SK-N-SH (cell line): ENCODE measurements at regions not wholly inside any gene's neighbourhood (a gene's known extent, or its start where the extent isn't known, plus 50 kb on each side); places are given as distances from the start of the nearest gene placed in this dataset.

Experiments used
- CTCF ChIA-PET: fragments of 300-600, 350-600 bp; formaldehyde crosslinking; extraction: SDS; loops from one replicate; lab custom pipeline; 2021; lab: Yijun Ruan, JAX
- POLR2A ChIA-PET: fragments of 350-600 bp; sonication (Branson Sonifier 250); formaldehyde crosslinking; extraction: SDS; loops from one replicate; lab custom pipeline; 2020; ENCODE audit warnings: antibody characterized with exemption, inconsistent platforms; lab: Yijun Ruan, JAX
- DNase-seq: peaks from one replicate; pipeline ENCODE4 v3.0.0; 2012
- H2AFZ ChIP-seq: fragments of 200-600 bp; sonication (generic); 2 replicates; pipeline ENCODE4 v1.8.1; 2016; ENCODE audit warnings: antibody characterized with exemption, mild to moderate bottlenecking, low read depth
- H3F3A ChIP-seq: fragments of 200-600 bp; sonication (generic); replicated peaks from 2 replicates; pipeline ENCODE3; 2016; ENCODE audit warnings: antibody characterized with exemption, mild to moderate bottlenecking; ENCODE audit not compliant: insufficient read depth
- H3K27ac ChIP-seq, 2 experiments: fragments of 200-500 bp in 1 of 2; fragments of 200-600 bp in 1 of 2; sonication (Bioruptor generic) in 1 of 2; sonication (generic), shearing (Covaris generic) in 1 of 2; 2 replicates each; pipeline versions ENCODE4 v1.5.1 to v1.6.1; 2014 to 2016; ENCODE audit warnings: low read depth in 2 of 2, inconsistent platforms in 1 of 2, low read length in 1 of 2, mild to moderate bottlenecking in 1 of 2, mixed read lengths in 1 of 2
- H3K27me3 ChIP-seq: fragments of 200-600 bp; sonication (generic), shearing (Covaris generic); 2 replicates; pipeline ENCODE4 v1.6.1; 2016; ENCODE audit warnings: mixed run types; ENCODE audit not compliant: insufficient read depth
- H3K36me3 ChIP-seq, 2 experiments: fragments of 200-500 bp in 1 of 2; fragments of 200-600 bp in 1 of 2; sonication (Bioruptor generic) in 1 of 2; sonication (generic) in 1 of 2; replicated peaks in 1 of 2; 2 replicates each; pipeline versions ENCODE3 to v1.5.1; 2014 to 2016; ENCODE audit warnings: low read length in 1 of 2, mild to moderate bottlenecking in 1 of 2; ENCODE audit not compliant: insufficient read depth in 2 of 2, control insufficient read depth in 1 of 2
- H3K4me1 ChIP-seq, 2 experiments: fragments of 200-500 bp in 1 of 2; fragments of 200-600 bp in 1 of 2; sonication (Bioruptor generic) in 1 of 2; sonication (generic), shearing (Covaris generic) in 1 of 2; 2 replicates each; pipeline versions ENCODE4 v1.5.1 to v1.6.1; 2014 to 2016; ENCODE audit warnings: low read depth in 1 of 2, low read length in 1 of 2, mixed run types in 1 of 2; ENCODE audit not compliant: insufficient read depth in 2 of 2, control insufficient read depth in 1 of 2
- H3K4me2 ChIP-seq: fragments of 200-600 bp; sonication (generic), shearing (Covaris generic); 2 replicates; pipeline ENCODE4 v1.6.1; 2017; ENCODE audit warnings: mixed run types
- H3K4me3 ChIP-seq, 2 experiments: fragments of 200-500 bp in 1 of 2; fragments of 200-600 bp in 1 of 2; sonication (Bioruptor generic) in 1 of 2; sonication (generic), shearing (Covaris generic) in 1 of 2; 2 replicates each; pipeline versions ENCODE4 v1.5.1 to v1.8.1; 2014 to 2016; ENCODE audit warnings: low read depth in 2 of 2, inconsistent platforms in 1 of 2, low read length in 1 of 2, mild to moderate bottlenecking in 1 of 2, mixed read lengths in 1 of 2, moderate library complexity in 1 of 2
- H3K79me2 ChIP-seq: fragments of 200-600 bp; sonication (generic); 2 replicates; pipeline ENCODE4 v1.8.1; 2017; ENCODE audit warnings: mild to moderate bottlenecking; ENCODE audit not compliant: insufficient read depth
- H3K9ac ChIP-seq: fragments of 200-600 bp; sonication (generic); 2 replicates; pipeline ENCODE4 v1.6.1; 2017; ENCODE audit warnings: mixed run types
- H3K9me2 ChIP-seq: fragments of 200-600 bp; sonication (generic); 2 replicates; pipeline ENCODE4 v1.6.1; 2017; ENCODE audit warnings: mixed run types
- H3K9me3 ChIP-seq: fragments of 200-600 bp; sonication (generic); 2 replicates; pipeline ENCODE4 v1.6.1; 2017; ENCODE audit warnings: mixed run types, mild to moderate bottlenecking, moderate library complexity
- H4K20me1 ChIP-seq: fragments of 200-600 bp; sonication (generic); 2 replicates; pipeline ENCODE4 v1.6.1; 2017; ENCODE audit warnings: mild to moderate bottlenecking, mixed run types; ENCODE audit not compliant: insufficient read depth
- CHD2 ChIP-seq: fragments of 150-350 bp; IDR thresholded peaks from 2 replicates; pipeline ENCODE4 v1.6.1; 2018; ENCODE audit warnings: low read length; ENCODE audit not compliant: partially characterized antibody
- CTCF ChIP-seq: fragments of 200-600 bp; sonication (generic); IDR thresholded peaks from 2 replicates; pipeline ENCODE4 v1.6.1; 2017; ENCODE audit warnings: antibody characterized with exemption, mild to moderate bottlenecking, moderate library complexity
- EZH2phosphoT487 ChIP-seq: fragments of 200-600 bp; sonication (generic); IDR thresholded peaks from 2 replicates; pipeline ENCODE4 v1.6.1; 2017; ENCODE audit warnings: low read depth, mixed run types, mild to moderate bottlenecking, antibody characterized with exemption, moderate library complexity, borderline replicate concordance
- JUND ChIP-seq: IDR thresholded peaks from 2 replicates; pipeline ENCODE4 v1.4.0; 2012
- POLR2AphosphoS5 ChIP-seq: IDR thresholded peaks from 2 replicates; pipeline ENCODE4 v1.6.1; 2012; ENCODE audit warnings: low read depth, low read length
- RFX5 ChIP-seq: IDR thresholded peaks from 2 replicates; pipeline ENCODE4 v1.6.1; 2012; ENCODE audit warnings: mild to moderate bottlenecking, improper control_type of control experiment, low read length
- RXRA ChIP-seq: IDR thresholded peaks from 2 replicates; pipeline ENCODE4 v1.4.0; 2012; ENCODE audit warnings: low read depth, mild to moderate bottlenecking, borderline replicate concordance
- SIN3A ChIP-seq: IDR thresholded peaks from 2 replicates; pipeline ENCODE4 v1.6.1; 2012; ENCODE audit warnings: low read depth, mild to moderate bottlenecking, low read length, moderate library complexity, borderline replicate concordance
- TAF1 ChIP-seq: IDR thresholded peaks from 2 replicates; pipeline ENCODE4 v1.6.1; 2012; ENCODE audit warnings: low read depth, mild to moderate bottlenecking, low read length, moderate library complexity, borderline replicate concordance
- WGBS: methylation state at CpG from one replicate; pipeline ENCODE4 v1.1.6; 2017; ENCODE audit warnings: low lambda C conversion rate; 5-methylcytosine and 5-hydroxymethylcytosine counted together
- TF ChIP-seq, protein P1 (sequence below): fragments of 150-350 bp; IDR thresholded peaks from 2 replicates; pipeline ENCODE4 v1.6.1; 2017; ENCODE audit warnings: antibody characterized with exemption, low read length, low read depth, borderline replicate concordance

DNA sequence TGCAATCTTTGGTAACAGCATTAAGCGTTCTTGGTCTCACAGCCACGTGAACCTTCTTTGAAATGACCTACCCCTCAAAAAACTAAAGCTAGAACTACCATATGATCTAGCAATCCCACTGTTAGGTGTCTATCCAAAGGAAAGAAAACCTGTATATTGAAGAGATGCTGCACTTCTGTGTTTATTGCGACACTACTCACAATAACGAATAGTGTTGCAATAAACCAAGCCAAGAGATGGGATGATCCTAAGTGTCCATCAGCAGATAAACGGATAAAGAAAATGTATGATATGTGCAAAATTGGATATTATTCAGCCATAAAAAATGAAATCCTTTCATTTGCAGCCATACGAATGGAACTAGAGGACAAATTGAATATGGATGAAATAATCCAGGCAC lies 637.9 kb downstream of the EFNB2 start:
- DNase-seq, result no peak
- WGBS, result 67% methylated on average over 6 of the region's 6 CpGs
- Histone ChIP-seq H3K9ac (no peak overlapping the region), H3K4me2 (no peak overlapping the region), H3K27ac (no peak overlapping the region), H3K4me3 (no peak overlapping the region), H3K27me3 (no peaks in the 10 kb centered on the region), H3K9me3 (no peaks in the 10 kb centered on the region), H2AFZ (no peak overlapping the region), H3K79me2 (no peaks in the 10 kb centered on the region), H3K4me1 (no peaks in the 10 kb centered on the region), H4K20me1 (no peaks in the 10 kb centered on the region), H3K36me3 (no peaks in the 10 kb centered on the region), H3K9me2 (no peaks in the 10 kb centered on the region), H3F3A (no peaks in the 10 kb centered on the region)
- TF ChIP-seq, protein P1, sequence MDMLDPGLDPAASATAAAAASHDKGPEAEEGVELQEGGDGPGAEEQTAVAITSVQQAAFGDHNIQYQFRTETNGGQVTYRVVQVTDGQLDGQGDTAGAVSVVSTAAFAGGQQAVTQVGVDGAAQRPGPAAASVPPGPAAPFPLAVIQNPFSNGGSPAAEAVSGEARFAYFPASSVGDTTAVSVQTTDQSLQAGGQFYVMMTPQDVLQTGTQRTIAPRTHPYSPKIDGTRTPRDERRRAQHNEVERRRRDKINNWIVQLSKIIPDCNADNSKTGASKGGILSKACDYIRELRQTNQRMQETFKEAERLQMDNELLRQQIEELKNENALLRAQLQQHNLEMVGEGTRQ, result no peak
- TF ChIP-seq CTCF, result no peak
- TF ChIP-seq JUND, result no peak
- no peak for TF ChIP-seq RFX5
- TF ChIP-seq POLR2AphosphoS5, result no peak
- TF ChIP-seq TAF1, result no peak
- no peak for TF ChIP-seq EZH2phosphoT487
- TF ChIP-seq CHD2, result no peak
- TF ChIP-seq RXRA, result no peak
- TF ChIP-seq SIN3A, result no peak
- ChIA-PET POLR2A (no interaction called here), CTCF (interaction anchor here (1.2 kb wide), 1 partner anchor 11 kb away, joined by 6 read pairs; no protein-coding TSS in a partner anchor)

DNA sequence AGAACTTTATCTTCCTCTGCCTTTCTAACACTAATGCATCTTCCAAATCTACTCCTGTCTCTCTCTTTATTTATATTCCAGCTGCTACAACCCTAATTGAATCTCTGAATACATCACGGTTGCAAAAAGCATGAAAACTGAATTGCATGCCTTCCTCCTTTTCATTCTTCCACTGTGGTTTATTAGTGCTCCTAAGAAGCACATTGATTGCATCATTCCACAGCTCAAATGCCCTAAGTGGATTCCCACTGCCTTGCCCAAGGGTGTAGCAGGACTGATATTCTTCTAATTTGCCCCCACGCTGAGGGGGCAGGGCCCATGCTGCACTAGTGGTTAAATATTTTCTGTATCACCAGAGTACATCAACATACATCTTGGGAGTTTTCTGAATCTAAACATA lies 640.8 kb downstream of the EFNB2 start:
- Histone ChIP-seq H3K36me3 (no peaks in the 10 kb centered on the region), H4K20me1 (no peaks in the 10 kb centered on the region), H3K4me1 (no peaks in the 10 kb centered on the region), H3K9ac (no peak overlapping the region), H3K9me2 (no peaks in the 10 kb centered on the region), H3K27me3 (no peaks in the 10 kb centered on the region), H3K4me3 (no peak overlapping the region), H3K27ac (no peak overlapping the region), H3K4me2 (no peak overlapping the region), H2AFZ (no peak overlapping the region), H3K9me3 (no peaks in the 10 kb centered on the region), H3F3A (no peaks in the 10 kb centered on the region), H3K79me2 (no peaks in the 10 kb centered on the region)
- DNase-seq, result no peak
- POLR2A ChIA-PET, result no interaction called here
- WGBS, result 38% methylated on average over 2 of the region's 2 CpGs
- TF ChIP-seq RFX5, result no peak
- CTCF ChIA-PET, result interaction anchor here (1.1 kb wide), 1 partner anchor 70 kb away, joined by 3 read pairs; no protein-coding TSS in a partner anchor
